ENCODE measurements at regions not wholly inside any gene's neighbourhood (a gene's known extent, or its start where the extent isn't known, plus 50 kb on each side); places are given as distances from the start of the nearest gene placed in this dataset.

- Mint-ChIP-seq H3K36me3 (ENCODE audit: low read depth) (no peaks in the 10 kb centered on the region), H3K4me3 (no peak overlapping the region), H3K27me3 (ENCODE audit: low read depth) (peaks cover 3% of the 10 kb centered on the region), H3K9me3 (no peaks in the 10 kb centered on the region), H3K4me1 (peaks cover 14% of the 10 kb centered on the region), H3K27ac (peak overlapping the region; percentile 48 to 86 (median 82))
- TF ChIP-seq CTCF (IDR thresholded peaks at IDR 0.05; ENCODE audit: unreplicated experiment in 3 of 3): no peak
Observed at GRCh38 chr1:58409890-58410289, 136.6 kb downstream of the OMA1 start.

GRCh38 chr1:58409336-58409735 lies 137.2 kb downstream of the OMA1 start:
- no peaks in the 10 kb centered on the region for H3K36me3 Mint-ChIP-seq (ENCODE audit: low read depth)
- no peaks in the 10 kb centered on the region for H3K9me3 Mint-ChIP-seq
- H3K4me1 Mint-ChIP-seq: peaks cover 14% of the 10 kb centered on the region
- no peak overlapping the region for H3K4me3 Mint-ChIP-seq
- TF ChIP-seq CTCF (IDR thresholded peaks at IDR 0.05; ENCODE audit: unreplicated experiment in 3 of 3): no peak
- H3K27ac Mint-ChIP-seq: peak overlapping the region in 2 of 3 experiments; percentile 48 to 82
- H3K27me3 Mint-ChIP-seq (ENCODE audit: low read depth): peaks cover 3% of the 10 kb centered on the region

- Mint-ChIP-seq H3K36me3 (ENCODE audit: low read depth) (no peaks in the 10 kb centered on the region), H3K4me1 (peaks cover 14% of the 10 kb centered on the region), H3K9me3 (no peaks in the 10 kb centered on the region), H3K27ac (no peak overlapping the region), H3K27me3 (ENCODE audit: low read depth) (peaks cover 3% of the 10 kb centered on the region), H3K4me3 (no peak overlapping the region)
- no peak for TF ChIP-seq CTCF (IDR thresholded peaks at IDR 0.05; ENCODE audit: unreplicated experiment in 3 of 3)
Observed at GRCh38 chr1:58406301-58407071, 140.0 kb downstream of the OMA1 start.

- H3K4me3 Mint-ChIP-seq: no peak overlapping the region
- peaks cover 14% of the 10 kb centered on the region for H3K4me1 Mint-ChIP-seq
- H3K27ac Mint-ChIP-seq: no peak overlapping the region
- H3K9me3 Mint-ChIP-seq: no peaks in the 10 kb centered on the region
- H3K27me3 Mint-ChIP-seq (ENCODE audit: low read depth): peaks cover 3% of the 10 kb centered on the region
- no peaks in the 10 kb centered on the region for H3K36me3 Mint-ChIP-seq (ENCODE audit: low read depth)
- no peak for TF ChIP-seq CTCF (IDR thresholded peaks at IDR 0.05; ENCODE audit: unreplicated experiment in 3 of 3)
Observed at GRCh38 chr1:58405660-58406059, 140.9 kb downstream of the OMA1 start.

- no peaks in the 10 kb centered on the region for H3K4me1 Mint-ChIP-seq
- no peaks in the 10 kb centered on the region for H3K9me3 Mint-ChIP-seq
- no peak for TF ChIP-seq CTCF (IDR thresholded peaks at IDR 0.05; ENCODE audit: unreplicated experiment in 3 of 3)
- H3K36me3 Mint-ChIP-seq (ENCODE audit: low read depth): no peaks in the 10 kb centered on the region
- no peak overlapping the region for H3K27ac Mint-ChIP-seq
- H3K4me3 Mint-ChIP-seq: no peak overlapping the region
- H3K27me3 Mint-ChIP-seq (ENCODE audit: low read depth): peaks cover 3% of the 10 kb centered on the region
Observed at GRCh38 chr1:58403894-58404293, 142.6 kb downstream of the OMA1 start.

GRCh38 chr1:58402444-58402843 lies 144.1 kb downstream of the OMA1 start:
- Mint-ChIP-seq H3K27ac (no peak overlapping the region), H3K4me3 (no peak overlapping the region), H3K9me3 (no peaks in the 10 kb centered on the region), H3K36me3 (ENCODE audit: low read depth) (no peaks in the 10 kb centered on the region), H3K27me3 (ENCODE audit: low read depth) (peaks cover 8% of the 10 kb centered on the region), H3K4me1 (peaks cover 5% of the 10 kb centered on the region)
- TF ChIP-seq CTCF (IDR thresholded peaks at IDR 0.05; ENCODE audit: unreplicated experiment in 3 of 3): no peak

Measured in nephron (organoid).